GM21526 (cell line): ENCODE measurements at regions not wholly inside any gene's neighbourhood (a gene's known extent, or its start where the extent isn't known, plus 50 kb on each side); places are given as distances from the start of the nearest gene placed in this dataset.

Experiments used
- ATAC-seq: cut with Tn5 transposase; IDR thresholded peaks from one replicate; pipeline ENCODE4 v1.9.1; 2021; ENCODE audit warnings: moderate library complexity; ENCODE audit not compliant: unreplicated experiment, low FRiP score

DNA sequence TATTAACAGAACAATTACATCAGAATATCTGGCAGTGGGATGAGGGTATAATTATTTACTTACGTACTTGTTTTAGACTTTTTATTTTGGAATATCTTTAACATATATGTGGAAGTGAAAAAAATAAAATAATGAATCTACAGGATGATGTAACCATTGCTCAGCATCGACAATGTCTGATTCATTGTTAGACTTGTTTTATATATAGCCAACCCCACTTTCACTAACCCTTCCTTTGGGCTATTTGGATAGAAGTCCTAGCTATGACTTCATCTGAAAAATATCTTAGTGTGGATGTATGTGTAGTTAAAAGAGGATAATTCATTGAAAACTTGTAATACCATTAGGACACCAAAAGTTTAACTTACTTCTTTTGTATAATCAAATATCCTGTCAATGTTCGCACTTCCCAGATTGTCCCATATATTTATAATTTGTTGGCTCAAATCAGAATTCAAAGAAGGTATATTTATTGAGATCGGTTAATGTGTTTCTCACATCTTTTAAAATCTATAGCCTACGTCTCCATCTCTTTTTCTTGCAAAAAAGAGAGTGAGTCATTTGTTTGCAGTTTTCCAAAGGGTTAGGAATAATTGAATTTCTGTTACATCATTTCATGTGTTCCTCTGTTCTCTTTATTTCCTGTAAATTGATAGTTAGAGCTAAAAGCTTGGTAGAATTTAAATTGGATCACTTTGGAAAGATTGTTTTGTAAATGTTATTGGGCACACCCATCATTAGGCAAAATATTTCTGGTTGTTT lies 506.1 kb upstream of the FAM98A start:
- no peak for ATAC-seq

DNA sequence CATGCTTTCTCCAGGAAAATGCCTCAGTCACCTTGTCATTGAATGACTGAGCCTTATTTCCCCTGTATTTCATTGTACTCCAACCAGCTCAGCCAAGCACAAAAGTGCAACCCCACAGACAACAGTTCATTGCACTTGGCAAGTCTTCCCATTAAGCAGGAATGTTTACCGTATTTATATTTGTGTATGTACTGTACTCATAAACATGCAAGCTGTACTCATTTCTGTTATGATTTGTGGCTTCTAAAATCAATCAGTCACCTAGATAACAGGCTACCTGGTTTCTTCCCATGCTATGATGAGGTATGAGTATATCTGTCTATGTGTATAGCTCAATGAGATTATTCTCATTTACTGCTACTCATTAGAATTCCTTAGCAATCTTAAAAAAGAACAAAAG lies 505.5 kb upstream of the FAM98A start:
- no peak for ATAC-seq

DNA sequence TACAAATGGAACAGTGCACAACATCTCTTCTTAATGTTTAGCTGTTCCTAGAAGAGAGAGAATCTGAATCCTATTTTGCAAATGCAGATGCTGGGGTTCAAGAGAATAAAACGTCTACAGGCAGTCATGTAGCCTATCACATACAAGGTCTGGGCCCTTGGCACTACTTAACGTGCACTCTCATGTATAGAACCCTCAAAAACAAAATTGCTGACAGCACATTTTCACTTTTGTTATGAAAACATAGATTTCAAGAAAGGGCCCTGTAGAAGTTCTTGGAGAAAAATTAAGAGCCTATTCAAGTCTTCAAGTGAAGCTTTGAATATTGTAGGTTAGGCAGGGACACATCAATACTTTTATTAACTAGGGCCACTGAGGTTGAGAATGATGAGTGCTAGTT lies 504.3 kb upstream of the FAM98A start:
- ATAC-seq, result no peak

DNA sequence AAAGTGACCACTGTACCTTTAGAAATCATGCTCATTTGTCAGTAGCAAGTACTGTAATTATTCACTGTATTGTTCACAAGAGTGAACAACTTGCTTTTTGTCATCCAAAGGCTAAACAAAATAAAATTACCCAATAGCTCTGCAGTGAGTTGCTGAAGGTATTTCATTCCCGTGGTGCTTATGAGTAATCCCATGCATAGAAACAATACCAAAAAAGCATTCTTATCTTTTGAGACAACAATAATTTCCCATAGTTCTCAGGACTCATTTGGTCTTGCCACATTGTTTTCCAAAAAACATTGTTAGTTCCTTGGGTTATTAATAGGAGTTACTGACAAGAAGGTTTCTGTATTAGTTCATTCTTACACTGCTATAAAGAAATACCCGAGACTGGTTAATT lies 503.2 kb upstream of the FAM98A start:
- ATAC-seq, result no peak

DNA sequence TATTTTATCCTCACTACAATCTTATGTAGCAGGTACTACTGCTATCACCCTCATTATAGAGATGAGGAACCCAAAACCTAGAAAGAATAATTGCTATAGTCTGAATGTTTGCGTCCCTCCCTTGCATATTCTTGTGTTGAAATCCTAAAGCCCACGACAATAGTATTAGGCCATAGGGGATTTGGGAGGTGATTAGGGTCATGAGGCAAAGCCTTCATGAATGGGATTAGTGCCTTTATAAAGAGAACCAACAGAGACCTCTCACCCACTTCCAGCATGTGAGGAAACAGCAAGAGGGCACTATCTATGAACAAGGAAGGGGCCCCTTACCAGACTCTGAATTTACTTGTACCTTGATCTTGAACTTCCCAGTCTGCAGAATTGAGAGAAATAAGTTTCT lies 500.3 kb upstream of the FAM98A start:
- ATAC-seq, result no peak

DNA sequence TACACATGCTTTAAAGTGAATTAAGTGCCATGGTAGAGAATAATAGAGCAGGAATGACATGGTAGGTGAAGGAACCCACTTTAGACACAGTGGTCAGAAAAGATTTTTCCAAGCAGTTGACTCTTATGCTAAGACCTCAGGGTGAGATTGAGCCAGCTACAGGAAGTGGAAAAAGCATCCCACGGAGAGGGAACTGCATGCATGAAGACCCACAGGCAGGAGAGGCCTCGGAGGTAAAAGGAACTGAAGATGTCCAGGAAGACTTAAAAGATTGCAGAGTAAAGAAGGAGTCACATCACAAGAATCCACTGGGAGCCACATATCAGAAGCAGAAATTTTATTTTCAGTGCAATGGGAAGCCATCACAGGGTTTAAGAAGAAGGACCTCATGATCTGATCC lies 499.2 kb upstream of the FAM98A start:
- ATAC-seq, result no peak

DNA sequence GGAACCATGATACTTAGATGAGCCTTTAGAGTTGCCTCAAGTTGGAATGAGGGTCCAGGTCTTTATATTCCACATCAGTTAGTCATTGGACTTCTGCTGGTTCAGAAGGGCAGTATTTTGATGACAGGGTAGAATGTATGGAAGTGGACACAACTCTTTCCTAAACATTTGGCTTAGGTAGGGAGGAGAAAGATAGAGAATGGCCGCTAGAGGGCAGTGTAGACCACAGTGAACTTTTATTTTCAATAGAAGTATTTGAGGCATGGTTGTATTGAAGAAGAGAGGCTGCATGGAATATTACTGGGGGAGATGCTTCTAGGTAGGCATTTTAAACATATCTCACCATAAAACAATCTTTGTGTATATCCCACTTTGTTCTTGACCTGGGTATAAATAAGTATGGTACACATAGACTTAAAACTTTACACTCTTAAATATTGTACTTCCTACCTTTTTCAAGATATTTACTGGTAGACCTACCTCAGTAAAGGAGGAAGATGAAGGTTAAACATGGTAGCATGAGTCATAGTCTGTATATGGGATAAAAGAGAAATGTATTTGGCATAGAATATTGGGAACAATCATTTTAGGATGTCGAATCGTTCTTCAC lies 497.6 kb upstream of the FAM98A start:
- peak; percentile 80 for ATAC-seq

DNA sequence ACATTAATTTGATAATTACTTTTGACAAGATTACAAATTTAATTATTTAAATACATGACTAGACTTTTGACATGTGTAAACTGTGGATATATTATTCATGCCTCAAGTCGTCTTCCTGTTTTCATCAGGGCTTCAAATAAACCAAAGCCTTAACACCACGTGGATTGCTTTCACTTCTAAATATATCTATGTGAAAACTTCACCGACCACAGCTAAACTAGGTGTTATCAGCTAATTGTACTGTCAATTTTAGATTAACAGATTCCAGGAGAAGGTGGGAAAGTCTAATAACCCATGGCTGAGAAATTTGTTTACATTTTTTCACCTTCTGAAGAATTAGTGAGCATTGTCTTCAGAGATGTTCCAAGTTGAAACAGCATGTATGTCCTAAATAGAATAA lies 494.7 kb upstream of the FAM98A start:
- ATAC-seq, result no peak

DNA sequence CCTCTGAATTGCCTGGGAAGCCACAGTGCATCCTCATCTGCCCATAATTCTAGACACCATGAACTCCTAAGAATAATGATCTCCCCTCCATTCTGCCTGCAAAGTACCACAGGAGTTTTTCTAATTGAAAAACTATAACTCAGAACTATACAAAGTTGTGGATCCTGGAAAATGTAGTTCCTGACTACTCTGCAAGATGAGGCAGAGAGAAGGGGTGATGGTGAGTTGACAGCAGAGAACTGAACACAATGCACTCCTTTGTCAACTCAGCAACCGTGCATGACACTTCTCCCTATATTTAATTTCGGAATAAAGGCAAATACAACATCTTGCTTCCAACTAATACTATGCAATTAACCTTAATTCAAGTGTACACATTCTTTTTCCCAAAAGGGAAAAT lies 471.1 kb upstream of the FAM98A start:
- ATAC-seq, result no peak

DNA sequence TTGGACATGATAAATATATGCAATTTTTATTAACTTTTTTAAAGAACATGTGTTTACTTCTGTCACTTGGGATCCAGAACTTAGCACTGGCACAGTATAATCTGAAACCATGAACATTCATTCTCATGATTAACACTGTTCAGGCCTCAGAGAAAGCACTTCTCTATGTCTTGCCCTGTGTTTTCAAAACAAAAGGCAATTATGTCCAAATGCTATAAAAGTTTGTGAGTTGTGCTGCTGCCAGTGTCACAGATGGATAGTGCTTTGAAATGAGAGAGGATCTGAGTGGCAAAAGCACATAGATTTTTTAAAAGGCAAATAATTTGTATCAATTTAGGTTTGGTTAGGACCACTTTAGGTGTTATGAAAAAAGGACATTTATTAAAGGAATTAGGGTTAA lies 470.5 kb upstream of the FAM98A start:
- ATAC-seq, result no peak

DNA sequence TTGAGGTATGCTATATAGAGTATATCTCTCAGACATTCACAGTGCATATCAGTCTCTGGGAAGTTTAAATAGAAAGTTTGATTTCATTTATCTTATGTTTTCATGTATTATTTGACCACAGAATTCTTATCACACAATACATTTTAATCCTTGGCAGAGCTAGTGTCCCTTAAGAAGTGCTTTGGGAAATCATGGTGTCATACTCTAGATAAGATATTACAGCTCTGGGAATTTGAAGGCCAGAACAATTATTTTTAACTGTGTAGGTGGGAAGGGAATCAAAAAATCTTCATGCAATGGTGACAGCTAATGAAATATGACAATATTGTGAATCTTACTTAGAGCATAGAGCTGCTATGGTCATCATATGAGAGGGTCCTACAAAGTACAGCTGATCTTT lies 451.3 kb upstream of the FAM98A start:
- no peak for ATAC-seq

DNA sequence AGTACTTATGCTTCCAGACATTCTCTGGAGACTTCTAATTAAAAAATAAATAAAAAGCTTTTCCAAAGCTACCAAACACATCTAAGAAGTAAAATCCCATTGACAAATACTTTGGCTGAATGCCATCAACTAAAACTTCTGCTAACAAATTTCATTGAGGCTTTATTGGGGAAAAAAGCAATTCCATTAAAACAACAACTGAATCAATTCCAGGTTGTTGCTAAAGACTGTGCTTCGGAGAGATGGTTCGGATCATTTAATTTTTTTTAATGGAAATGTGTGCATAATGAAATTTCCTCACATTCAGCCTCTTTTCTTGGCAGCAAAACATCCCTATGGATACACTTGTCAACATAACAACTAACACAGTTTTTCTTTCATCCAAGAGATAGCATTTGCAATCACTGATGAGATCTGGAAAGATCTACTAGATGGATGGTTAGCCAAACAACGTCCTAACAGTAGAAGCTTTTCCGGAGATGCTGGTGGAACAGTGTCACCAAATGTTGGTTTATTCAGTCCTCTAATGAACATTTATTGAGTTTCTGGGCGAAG lies 446.1 kb upstream of the FAM98A start:
- no peak for ATAC-seq

DNA sequence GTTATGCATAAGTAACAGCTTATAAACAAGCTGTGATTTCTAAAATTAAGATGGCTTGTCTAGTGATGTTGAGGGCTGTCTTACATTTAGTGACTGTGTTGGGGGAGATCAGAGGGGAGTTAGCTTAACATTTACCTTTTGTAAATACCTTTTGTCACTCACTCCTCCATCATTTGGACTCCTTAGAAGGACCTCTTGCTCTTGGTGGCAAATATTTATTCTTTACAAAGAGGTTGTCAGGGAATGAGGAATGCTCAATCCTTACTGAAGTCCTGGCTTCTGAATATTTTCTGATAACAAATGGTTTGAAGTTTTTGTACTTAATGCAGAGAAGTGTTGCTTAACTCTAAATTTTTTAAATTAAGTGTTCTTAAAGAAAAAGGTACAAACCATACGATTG lies 438.8 kb upstream of the FAM98A start:
- no peak for ATAC-seq

DNA sequence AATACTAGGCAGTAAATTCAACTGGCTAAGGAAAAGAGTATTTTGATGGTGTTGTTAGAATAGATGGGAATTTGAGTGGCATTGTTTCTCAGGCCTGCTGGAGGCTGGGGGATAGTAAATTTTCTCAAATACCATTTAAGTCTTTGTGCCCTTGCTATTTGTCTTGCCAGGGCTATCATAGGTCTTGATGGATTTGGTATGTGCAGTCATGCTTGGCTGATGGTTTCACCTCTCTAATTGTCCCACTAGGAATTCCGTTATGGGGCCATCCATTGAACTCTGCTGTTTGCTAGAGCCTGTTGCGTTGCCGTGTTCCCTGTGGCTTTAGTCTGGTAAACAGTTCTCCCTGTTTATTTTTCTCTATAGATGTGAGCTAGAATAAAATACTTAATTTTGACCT lies 438.1 kb upstream of the FAM98A start:
- no peak for ATAC-seq

DNA sequence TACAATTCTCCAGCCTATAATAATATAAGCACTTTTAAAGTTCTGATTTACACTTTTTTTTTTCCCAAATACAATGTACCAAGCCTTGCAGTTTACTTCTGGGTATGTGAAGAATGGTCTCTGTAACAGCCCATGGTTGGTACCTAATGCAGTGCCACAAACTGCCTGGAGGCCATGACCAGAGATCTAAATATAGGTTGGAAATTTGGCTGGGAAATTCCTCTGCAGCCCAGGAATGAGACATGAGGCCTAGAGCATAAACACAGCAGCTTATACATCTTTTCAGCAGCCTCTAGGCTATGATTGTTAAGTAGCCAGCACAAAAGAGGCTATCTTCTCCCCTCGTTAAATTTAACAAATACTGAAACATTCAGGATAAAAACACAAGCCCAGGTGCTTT lies 432.0 kb upstream of the FAM98A start:
- ATAC-seq, result no peak

DNA sequence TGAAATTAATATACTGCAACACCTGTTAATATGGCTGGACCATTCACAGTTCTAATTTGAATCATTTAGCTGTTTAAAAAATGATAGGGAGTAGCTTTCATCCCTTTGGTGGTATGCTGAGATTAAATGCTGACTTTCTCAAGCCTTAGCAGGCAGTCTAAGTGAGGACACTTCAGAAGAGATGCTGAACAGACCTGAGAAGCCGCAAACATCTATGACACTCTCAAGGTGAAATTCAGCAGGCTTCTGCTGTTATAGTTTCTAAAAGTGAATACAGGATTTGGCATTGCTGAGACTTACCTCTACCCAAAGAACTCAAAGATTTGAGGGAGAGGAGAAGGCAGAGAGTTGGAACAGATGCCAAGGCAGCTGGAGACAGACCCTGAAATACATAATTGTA lies 431.2 kb upstream of the FAM98A start:
- no peak for ATAC-seq

DNA sequence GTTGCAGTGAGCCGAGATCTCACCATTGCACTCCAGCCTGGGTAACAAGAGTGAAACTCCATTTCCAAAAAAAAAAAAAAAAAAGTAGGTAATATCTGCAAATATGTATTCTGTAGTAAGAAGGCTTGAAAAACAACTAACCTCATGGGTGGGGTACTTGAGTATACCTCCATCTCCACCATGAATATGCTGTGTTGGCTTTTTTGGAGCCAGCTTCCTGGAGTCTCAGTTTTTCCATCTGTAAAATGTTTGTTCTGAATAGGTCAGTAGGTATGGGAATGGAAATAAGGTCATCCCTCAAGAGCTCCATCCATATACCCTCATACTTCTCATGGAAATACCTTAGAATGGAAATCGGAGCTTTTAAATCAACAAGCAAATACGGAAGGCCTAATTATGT lies 430.0 kb upstream of the FAM98A start:
- no peak for ATAC-seq

DNA sequence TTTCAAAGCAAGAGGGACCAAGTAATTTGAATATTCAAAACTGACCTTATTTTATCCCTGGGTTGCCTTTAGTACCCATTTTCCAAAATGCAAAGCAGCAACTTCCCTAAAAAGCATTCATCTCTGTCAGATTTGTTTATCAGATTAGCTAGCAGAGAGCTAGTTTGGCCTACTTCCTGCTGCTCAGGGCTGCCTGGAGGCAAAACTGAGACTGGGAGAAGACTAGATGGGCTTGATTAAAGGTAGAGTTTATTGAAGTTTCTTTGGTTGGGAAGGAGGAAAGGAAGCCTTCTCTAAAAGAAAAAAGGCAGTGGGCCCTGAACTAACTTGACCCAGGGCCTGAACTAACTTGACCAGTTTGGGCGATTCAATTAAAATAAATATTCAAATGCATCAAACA lies 426.1 kb upstream of the FAM98A start:
- no peak for ATAC-seq

DNA sequence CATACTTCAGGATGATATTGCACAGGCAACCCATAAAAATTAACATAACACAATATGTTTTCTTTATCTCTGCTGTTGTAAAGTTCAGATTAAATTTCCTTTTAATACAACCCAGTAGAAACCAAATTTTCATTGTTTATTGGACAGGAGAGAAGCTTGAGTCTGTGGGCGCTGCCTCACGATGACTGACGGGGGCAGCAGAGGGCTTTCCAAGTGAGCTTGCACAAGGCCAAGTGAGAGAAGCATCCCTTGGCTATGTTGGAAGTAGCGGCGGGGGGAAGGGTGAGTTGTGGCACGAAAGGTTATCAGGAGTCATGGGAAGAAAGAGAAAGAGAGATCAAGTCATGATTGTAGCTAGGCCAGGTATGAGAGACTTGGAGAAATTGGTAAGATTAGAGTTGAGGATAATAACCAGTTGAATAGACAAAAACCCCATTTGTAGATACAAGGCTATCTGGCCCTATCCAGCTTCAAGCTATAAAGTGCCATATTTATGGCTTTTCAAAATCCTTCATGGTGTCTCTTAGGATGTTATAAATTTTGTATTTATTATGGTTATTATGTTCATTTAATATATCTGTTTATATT lies 413.7 kb upstream of the FAM98A start:
- peak; percentile 79 for ATAC-seq

DNA sequence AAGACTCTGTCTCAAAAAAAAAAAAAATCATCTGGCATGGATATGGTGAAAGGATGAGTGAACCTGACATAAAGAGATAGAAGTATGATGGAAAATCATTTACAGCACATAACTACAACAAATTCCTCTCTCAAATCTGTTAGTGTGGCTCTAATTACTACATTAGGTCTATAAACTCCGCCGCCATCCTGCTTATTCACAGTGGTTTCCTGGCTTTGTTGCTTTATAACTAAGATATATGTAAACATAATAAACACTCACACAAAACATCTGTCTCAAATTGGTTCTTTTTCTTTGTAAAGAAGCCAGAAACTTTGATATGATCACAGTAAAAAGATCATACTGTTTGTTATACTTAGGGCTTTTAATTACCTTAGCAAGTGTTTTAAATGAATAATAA lies 412.6 kb upstream of the FAM98A start:
- ATAC-seq, result no peak

DNA sequence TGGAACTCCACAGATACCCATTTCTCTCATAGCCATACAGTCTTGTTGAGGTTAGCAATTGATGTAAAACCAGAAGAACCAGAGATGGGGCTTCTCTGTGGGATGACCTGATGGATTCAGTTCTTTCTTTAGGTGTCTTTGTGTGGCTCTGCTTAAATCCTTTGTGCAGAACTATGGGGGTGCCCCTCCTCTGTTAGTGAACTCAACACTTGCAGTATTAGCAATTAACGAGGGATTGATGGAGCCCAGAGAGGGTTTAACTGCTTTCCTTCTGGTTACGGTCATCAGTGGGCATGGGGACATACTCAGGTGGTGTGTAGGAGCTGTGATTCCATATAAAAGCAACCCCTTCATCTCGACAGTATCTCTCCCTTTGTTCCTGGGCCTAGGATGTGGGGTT lies 406.8 kb upstream of the FAM98A start:
- no peak for ATAC-seq

DNA sequence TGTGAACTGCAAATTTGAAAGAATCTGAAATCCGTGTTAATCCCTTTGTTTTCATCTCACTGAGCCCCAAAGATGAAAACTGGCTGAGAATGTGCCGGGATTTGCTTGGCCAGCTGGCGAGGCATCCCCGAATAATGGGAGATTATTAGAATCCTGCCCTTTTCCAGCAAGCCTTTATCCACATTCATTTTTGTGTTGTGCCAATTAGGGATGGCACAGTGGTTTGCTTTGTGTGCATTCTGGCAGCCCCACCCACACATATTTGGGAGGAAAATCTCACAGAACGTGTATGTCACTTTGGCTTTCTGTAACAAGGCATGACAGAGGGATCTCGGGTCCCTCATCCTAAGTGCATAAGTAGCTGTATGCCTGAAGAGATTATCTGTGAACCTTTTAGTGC lies 405.8 kb upstream of the FAM98A start:
- ATAC-seq, result no peak
